GM18511 (cell line): ENCODE measurements at regions not wholly inside any gene's neighbourhood (a gene's known extent, or its start where the extent isn't known, plus 50 kb on each side); places are given as distances from the start of the nearest gene placed in this dataset.
"Not testable (repeated sequence)": the region's sequence is repeated elsewhere in the genome, so short reads cannot be mapped to it uniquely, and the experiment has no call there.

Source experiments
- ATAC-seq: cut with Tn5 transposase; IDR thresholded peaks from one replicate; pipeline ENCODE4 v1.9.1; 2021; ENCODE audit warnings: mild to moderate bottlenecking, moderate library complexity; ENCODE audit not compliant: unreplicated experiment

- ATAC-seq: no peak
These were observed 119.6 kb upstream of the ZNF92 start for GRCh38 chr7:65254061-65254460.

GRCh38 chr7:65251851-65252620 lies 121.6 kb upstream of the ZNF92 start:
- ATAC-seq: peak; percentile 78

GRCh38 chr7:65250697-65251395 lies 122.8 kb upstream of the ZNF92 start:
- no peak for ATAC-seq

- ATAC-seq: no peak
These were observed 123.4 kb upstream of the ZNF92 start for GRCh38 chr7:65250216-65250615.

DNA sequence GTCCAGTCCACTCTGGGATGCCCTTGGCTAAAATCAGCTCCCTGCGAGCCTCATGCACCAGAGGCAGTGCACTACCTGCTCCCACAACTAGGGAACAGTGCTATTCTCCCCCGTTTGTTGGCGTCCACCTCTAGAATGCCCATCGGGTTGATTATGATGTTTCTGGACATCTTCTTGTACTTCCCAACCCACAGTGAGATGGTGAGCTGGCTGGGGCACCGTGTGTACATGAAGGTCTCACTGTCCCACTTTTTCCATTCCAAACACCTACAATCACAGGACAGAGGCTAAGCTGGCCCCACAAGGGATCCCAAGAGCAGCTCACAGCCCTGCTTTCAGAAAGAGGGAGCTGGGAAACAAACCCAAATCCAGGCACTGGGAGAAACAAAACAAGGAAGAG lies 126.2 kb upstream of the ZNF92 start:
- no peak for ATAC-seq

- ATAC-seq: no peak
These were observed 133.8 kb upstream of the ZNF92 start for GRCh38 chr7:65239707-65240352.

- no peak for ATAC-seq
These were observed 134.3 kb upstream of the ZNF92 start for GRCh38 chr7:65239324-65239706.

DNA sequence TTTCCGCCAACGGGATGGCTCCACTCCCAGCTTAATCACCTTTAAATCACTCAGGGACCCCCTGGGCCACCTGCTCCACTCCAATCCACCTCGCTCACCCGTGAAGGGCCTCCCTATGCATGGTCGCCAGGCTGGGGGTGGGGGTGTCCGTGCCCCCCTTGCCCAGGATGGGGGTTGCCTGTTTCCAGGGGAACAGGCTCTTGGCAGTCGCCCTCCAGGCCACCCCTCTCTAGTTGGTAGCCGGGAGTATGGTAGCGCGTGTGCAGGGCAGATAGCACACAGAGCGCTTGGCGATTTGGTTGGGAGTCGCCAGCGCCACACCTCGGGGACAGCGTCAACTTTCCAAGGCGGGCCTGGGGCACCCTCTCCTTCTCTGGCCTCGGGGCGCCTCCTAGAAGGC lies 134.9 kb upstream of the ZNF92 start:
- no peak for ATAC-seq

- ATAC-seq: no peak
These were observed 138.1 kb upstream of the ZNF92 start for GRCh38 chr7:65235586-65235985.

DNA sequence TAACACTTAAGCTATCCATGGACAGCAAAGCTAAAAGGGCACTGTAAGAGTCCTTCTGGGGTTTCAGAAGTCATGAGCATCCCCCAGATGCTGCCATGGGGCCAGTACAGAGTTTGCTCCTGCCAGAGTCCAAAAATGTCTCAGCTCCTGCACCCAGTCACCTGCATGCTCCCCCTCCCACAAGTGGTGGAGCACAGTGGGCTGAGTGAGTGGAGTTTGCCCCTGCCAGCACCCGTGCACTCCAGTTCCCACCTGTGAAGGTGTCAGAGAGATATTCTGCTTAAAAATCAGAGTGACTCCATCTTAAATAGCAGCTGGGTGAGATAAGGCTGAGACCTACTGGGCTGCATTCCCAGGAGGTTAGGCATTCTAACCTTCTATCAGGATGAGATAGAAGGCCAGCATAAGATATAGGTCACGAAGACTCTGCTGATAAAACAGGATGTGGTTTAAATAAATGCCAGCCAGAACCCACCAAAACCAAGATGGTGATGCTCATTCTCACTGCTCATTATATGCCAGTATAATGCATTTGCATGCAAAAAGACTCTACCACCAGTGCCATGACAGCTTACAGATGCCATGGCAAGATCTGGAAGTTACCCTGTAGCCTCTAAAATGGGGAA lies 140.1 kb upstream of the ZNF92 start:
- ATAC-seq: no peak

- ATAC-seq: no peak
These were observed 143.4 kb upstream of the ZNF92 start for GRCh38 chr7:65230231-65230630.

GRCh38 chr7:65225422-65226006 lies 148.1 kb upstream of the ZNF92 start:
- no peak for ATAC-seq

DNA sequence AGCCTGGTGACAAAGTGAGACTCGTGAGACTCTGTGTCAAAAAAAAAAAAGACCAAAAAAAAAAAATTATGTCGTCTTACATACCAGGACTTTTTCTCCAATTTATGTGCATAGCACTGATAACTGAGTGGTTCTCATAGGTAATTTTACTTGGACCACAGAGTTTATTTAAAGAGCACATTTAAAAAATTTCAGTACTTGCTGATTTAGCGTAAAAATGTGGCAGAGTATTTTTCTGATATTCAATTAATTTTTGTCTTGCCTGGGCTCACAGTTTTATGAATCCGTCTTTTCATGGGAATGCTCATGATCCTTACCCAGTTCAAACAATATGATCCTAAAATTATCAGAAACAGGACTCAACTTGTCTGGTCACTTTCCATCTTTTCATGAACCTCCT lies 151.0 kb upstream of the ZNF92 start:
- no peak for ATAC-seq

DNA sequence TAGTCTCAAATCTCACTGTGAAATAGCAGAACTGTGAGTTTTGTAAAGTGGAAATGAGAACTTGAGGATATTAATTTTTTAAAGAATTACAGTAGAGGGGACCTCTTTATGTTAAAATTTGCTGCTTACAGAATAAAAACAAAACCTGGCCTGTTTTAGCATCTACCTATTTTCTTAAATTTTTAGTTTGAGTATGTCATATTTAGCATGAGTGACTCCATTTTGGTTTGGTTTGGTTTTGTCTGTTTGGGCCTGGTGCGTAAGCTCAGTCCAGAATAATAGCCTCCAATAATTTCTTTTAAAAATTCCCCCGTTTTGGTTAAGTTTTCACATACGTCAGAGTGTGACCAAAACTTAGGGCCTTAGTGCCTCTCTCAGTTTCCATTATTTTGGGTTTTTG lies 152.0 kb upstream of the ZNF92 start:
- ATAC-seq: no peak

DNA sequence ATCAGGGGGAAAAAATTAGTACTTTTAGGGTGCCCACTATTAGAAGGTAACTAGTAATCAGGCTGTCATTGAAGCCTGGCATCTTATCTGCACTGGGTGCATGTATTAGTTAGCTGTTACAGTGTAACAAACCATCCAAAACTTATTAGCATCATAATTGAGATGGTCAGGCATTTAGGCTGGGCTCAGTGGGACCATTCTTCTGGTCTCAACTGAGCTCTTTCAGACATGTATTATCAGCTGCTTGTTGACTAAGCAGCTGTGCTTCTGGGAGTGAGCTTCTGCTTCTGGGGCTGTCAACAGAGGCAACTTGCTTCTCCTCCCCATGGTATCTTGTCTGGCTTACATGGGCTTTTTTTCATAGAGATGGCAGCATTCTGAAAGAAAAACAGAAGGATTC lies 154.0 kb upstream of the ZNF92 start:
- ATAC-seq: no peak

DNA sequence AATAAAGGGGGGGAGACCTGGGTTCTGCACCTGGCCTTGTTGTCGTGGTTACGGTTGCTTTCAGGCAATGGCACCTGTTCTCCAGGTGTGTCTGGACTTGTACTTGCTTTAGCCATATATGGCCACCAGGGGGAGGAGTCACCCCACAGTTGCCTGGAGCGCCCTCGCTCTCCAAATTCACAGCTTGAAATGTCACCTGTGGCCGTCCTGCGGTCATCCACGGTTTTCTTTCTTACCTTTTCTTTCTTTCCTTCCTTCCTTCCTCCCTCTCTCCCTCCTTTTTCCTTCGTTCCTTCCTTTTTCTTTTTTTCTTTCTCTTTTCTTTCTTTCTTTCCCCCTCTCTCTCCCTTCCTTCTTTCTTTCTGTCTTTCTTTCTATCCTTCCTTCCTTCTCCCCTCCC lies 157.2 kb upstream of the ZNF92 start:
- ATAC-seq: peak; percentile 84

- not testable (repeated sequence) for ATAC-seq
These were observed 160.4 kb upstream of the ZNF92 start for GRCh38 chr7:65213260-65213659.

- not testable (repeated sequence) for ATAC-seq
These were observed 174.4 kb upstream of the ZNF92 start for GRCh38 chr7:65199221-65199620.

DNA sequence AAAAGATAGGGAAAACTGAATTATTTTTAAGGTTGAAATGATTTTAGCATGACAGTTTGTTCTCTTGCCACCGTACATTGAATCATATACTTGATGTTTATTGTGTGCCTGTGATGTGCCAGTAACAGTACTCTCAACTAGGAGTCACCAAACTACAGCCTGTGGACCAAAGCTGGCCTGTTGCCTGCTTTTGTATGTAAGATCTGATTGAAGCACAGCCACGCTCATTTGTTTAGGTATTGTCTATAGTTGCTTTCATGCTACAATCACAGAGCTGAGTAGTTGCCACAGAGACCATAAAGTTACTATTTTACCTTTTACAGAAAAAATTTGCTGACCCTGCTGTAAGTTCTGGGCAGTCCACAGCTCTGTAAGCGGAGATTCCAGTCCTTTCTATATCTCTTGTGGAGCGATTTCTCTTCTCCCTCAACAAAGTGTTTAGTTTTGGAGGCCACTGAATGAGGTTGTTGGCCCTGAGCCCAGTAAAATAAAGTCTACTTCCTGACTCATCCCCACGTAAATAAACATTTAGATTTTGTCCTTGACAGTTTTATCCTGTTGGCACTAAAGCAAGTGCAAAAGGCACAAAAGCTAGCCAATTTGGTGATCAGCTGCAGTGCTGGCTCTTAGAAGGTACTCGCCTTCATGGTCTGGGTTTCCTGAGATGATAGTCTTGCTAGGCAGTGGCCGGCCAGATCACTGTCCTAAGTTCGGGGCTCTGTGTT lies 180.2 kb upstream of the ZNF92 start:
- not testable (repeated sequence) for ATAC-seq

- not testable (repeated sequence) for ATAC-seq
These were observed 170.6 kb upstream of the ERV3-1 start for GRCh38 chr7:65177041-65177440.
